NCI-H1417 (cell line): ENCODE measurements at regions not wholly inside any gene's neighbourhood (a gene's known extent, or its start where the extent isn't known, plus 50 kb on each side); places are given as distances from the start of the nearest gene placed in this dataset.
A peak's percentile ranks its signal among the peaks of the same experiment; 100 is the strongest.

Experiments
- DNase-seq, 3 experiments: peaks; one replicate each; lab custom pipeline; 2025; lab: John Stamatoyannopoulos, UW

- DNase-seq = no peak
These were observed 339.9 kb downstream of the NR2F2 start for GRCh38 chr15:96670389-96670788.

GRCh38 chr15:96672629-96673028 lies 342.1 kb downstream of the NR2F2 start:
- DNase-seq = no peak

GRCh38 chr15:96678386-96678785 lies 347.9 kb downstream of the NR2F2 start:
- no peak for DNase-seq

GRCh38 chr15:96687388-96688107 lies 357.0 kb downstream of the NR2F2 start:
- no peak for DNase-seq

GRCh38 chr15:96690733-96691132 lies 360.2 kb downstream of the NR2F2 start:
- DNase-seq = no peak

GRCh38 chr15:96692826-96693225 lies 362.3 kb downstream of the NR2F2 start:
- DNase-seq = peak in 2 of 3 experiments; percentile 53 to 83

GRCh38 chr15:96693515-96693914 lies 363.0 kb downstream of the NR2F2 start:
- no peak for DNase-seq

GRCh38 chr15:96693990-96694517 lies 363.6 kb downstream of the NR2F2 start:
- peak in 1 of 3 experiments; percentile 34 for DNase-seq

- no peak for DNase-seq
These were observed 364.9 kb downstream of the NR2F2 start for GRCh38 chr15:96695426-96695825.

GRCh38 chr15:96699871-96700401 lies 369.4 kb downstream of the NR2F2 start:
- peak; percentile 75 to 96 (median 85) for DNase-seq

- DNase-seq = peak in 2 of 3 experiments; percentile 26 to 87
These were observed 370.1 kb downstream of the NR2F2 start for GRCh38 chr15:96700555-96700954.

GRCh38 chr15:96701443-96701842 lies 370.9 kb downstream of the NR2F2 start:
- DNase-seq = peak in 1 of 3 experiments; percentile 37

GRCh38 chr15:96701877-96702276 lies 371.4 kb downstream of the NR2F2 start:
- no peak for DNase-seq

GRCh38 chr15:96702589-96702988 lies 372.1 kb downstream of the NR2F2 start:
- DNase-seq = peak in 1 of 3 experiments; percentile 50

- DNase-seq = peak in 1 of 3 experiments; percentile 50
These were observed 372.6 kb downstream of the NR2F2 start for GRCh38 chr15:96703091-96703490.

- no peak for DNase-seq
These were observed 373.5 kb downstream of the NR2F2 start for GRCh38 chr15:96703794-96704550.

- DNase-seq = no peak
These were observed 385.6 kb downstream of the NR2F2 start for GRCh38 chr15:96716075-96716474.

- no peak for DNase-seq
These were observed 386.0 kb downstream of the NR2F2 start for GRCh38 chr15:96716478-96716877.

GRCh38 chr15:96720251-96720650 lies 389.8 kb downstream of the NR2F2 start:
- peak in 1 of 3 experiments; percentile 29 for DNase-seq

- DNase-seq = no peak
These were observed 390.2 kb downstream of the NR2F2 start for GRCh38 chr15:96720656-96721055.

- DNase-seq = peak in 2 of 3 experiments; percentile 55 to 84
These were observed 398.1 kb downstream of the NR2F2 start for GRCh38 chr15:96728591-96728990.

GRCh38 chr15:96732704-96733103 lies 402.2 kb downstream of the NR2F2 start:
- DNase-seq = no peak

GRCh38 chr15:96733721-96734120 lies 403.2 kb downstream of the NR2F2 start:
- DNase-seq = no peak
